GM20431 (cell line): ENCODE measurements at regions not wholly inside any gene's neighbourhood (a gene's known extent, or its start where the extent isn't known, plus 50 kb on each side); places are given as distances from the start of the nearest gene placed in this dataset.
"Not testable (repeated sequence)": the region's sequence is repeated elsewhere in the genome, so short reads cannot be mapped to it uniquely, and the experiment has no call there.

Source experiments
- in situ Hi-C: fragments of 300-500 bp; cut with MseI, MboI; formaldehyde crosslinking; loops from one replicate; pipeline ENCODE4 v1.15.0; 2020; ENCODE audit warnings: low sequenced_read_pairs; ENCODE audit not compliant: unreplicated experiment

DNA sequence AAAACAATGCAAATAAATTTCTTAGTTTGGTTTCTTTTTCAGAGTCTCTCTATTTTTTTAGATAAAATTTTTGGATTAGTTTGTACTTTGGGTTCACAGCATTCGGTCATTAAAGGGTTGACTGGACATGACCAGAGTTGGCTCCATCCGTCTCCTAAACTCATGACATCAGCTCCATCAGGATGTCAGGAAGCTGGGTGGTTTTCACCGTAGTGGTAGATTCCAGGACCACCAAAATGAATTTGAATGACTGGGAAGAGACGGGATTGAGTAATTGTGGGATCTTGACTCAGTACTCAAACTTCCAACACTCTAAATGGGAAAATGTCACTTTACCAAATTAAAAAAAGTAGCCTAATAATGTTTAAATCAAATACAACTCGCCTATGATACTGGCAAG, 279.2 kb upstream of the DUSP10 start:
- in situ Hi-C loops: no loop called here

GRCh38 chr1:222020553-222020952, 278.7 kb upstream of the DUSP10 start:
- in situ Hi-C loops: no loop called here

- in situ Hi-C loops: no loop called here
Measured at GRCh38 chr1:222019029-222019428, 277.1 kb upstream of the DUSP10 start.

GRCh38 chr1:222018041-222018440, 276.2 kb upstream of the DUSP10 start:
- in situ Hi-C loops: no loop called here

DNA sequence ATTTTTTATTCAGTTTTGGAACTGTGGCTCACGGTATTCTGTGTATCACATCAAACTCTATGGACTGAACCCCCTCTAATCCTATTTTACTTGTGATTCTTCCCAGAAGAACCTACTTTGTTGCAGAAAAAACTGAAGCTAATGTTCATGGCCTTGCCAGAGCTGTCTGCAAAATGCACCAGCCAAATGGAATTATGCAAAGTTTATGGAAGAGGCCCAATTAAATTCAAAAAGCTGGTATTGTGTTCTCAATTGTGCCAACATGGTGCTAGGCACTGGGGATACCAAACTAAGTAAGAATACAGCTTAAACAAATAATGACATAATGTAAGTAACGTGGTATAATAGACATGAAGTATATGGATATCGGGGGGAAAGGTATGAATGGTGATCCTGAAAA, 273.8 kb upstream of the DUSP10 start:
- in situ Hi-C loops: no loop called here

GRCh38 chr1:222014001-222014400, 272.1 kb upstream of the DUSP10 start:
- in situ Hi-C loops: no loop called here

DNA sequence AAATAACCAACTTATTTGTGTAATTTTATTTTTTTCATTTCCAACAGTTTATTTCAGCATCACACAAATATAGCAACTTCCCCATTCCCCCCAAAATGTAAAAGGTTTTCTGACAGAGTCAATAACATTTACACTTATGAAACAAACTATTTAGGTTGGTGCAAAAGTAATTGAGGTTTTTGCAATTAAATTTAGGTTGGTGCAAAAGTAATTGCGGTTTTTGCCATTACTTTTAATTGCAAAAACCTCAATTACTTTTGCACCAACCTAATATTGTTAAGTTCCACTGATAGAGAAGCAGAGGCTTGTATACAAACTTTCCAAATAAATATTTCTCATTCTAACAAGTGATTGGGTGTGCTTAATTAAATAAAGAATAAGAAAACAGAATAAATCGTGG, 270.9 kb upstream of the DUSP10 start:
- in situ Hi-C loops: no loop called here

DNA sequence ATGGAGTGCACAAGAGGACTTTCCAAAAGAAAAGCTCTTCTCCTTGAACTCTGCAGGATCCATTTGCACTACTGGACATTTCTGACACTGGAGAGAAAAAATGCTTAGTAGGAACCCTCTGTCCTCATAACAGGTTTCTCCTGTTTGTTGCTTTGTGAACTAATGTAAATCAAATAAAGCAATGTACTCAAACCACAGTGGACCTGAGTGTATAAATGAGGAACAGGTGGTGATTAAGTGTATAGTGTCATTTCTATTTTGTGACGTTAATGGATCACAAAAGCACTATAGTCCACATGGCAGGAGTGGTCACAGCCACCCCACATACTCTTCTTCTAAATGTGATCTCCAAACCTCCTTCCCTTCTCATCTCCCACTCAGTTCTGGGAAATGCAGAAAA, 268.4 kb upstream of the DUSP10 start:
- in situ Hi-C loops: no loop called here

GRCh38 chr1:222009105-222009730, 267.3 kb upstream of the DUSP10 start:
- in situ Hi-C loops: no loop called here

- in situ Hi-C loops: no loop called here
Measured at GRCh38 chr1:222006715-222007114, 264.8 kb upstream of the DUSP10 start.

DNA sequence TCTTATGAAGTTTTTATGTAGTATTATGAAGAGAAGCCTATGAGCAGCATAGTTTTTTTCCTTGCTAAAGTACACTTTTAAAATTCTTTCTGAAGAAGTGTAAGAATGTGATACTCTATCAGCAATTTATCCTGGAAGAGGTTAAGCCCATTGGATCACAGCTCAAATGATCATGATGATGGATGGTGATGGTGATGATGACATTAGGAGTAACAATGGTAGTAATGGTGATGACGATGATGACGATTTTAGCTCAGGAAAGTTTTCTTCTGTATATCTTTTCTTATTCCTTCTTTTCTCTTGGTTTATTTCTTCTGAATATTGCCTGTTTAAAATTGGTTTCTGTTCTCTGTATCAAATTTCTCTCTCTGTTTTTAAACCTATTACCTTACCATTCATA, 262.9 kb upstream of the DUSP10 start:
- in situ Hi-C loops: no loop called here

DNA sequence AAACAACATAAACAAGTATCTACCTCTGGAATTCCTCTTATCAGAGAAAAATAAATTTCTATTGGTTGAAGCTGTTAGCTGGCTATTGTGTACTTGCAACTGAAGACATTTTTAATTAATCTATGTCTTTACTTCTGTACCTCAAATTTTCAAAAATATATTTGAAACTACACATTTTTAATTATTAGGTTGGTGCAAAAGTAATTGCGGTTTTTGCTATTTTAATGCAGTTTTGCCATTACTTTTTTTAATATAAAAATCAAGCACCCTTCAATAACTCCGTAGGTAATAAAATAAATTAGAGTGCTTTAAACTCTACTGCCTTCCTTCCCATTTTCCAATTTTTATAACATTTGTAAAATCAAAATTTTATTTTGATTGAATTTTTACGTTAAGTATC, 262.1 kb upstream of the DUSP10 start:
- in situ Hi-C loops: no loop called here

- in situ Hi-C loops: no loop called here
Measured at GRCh38 chr1:222002503-222002902, 260.6 kb upstream of the DUSP10 start.

DNA sequence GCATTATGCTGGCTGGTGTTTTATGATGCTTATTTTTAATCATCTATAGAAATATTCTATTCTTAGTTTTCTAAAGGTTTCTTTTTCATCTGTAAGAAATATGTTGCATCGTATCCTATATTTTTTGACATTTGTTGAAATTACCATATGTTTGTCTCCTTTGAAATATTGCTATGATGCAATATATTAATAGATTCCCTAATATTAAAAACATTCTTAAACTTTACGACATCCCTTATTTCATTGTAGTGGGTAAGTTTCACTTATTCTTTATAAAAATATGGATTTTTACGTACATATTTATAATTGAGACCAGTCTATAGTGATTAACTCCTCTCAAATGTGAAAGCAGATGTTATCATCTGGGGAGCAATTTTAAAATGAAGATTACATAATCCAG, 258.2 kb upstream of the DUSP10 start:
- in situ Hi-C loops: no loop called here

DNA sequence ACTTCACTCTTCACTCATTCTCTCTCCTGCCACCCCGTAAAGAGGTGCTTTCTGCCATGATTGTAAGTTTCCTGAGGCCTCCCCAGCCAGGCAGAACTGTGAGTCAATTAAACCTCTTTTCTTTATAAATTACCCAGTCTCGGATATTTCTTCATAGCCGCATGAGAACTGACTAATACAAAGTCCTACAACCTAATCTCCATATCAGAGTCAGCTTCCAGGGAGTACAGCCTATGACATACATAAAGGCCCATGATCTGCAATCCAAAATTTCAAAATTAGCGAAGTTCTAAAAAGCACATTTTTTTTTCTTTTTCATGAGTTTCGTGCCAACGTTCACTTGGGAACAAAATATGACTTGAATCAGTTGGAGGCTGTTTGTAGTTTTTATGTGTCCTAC, 256.9 kb upstream of the DUSP10 start:
- in situ Hi-C loops: no loop called here

DNA sequence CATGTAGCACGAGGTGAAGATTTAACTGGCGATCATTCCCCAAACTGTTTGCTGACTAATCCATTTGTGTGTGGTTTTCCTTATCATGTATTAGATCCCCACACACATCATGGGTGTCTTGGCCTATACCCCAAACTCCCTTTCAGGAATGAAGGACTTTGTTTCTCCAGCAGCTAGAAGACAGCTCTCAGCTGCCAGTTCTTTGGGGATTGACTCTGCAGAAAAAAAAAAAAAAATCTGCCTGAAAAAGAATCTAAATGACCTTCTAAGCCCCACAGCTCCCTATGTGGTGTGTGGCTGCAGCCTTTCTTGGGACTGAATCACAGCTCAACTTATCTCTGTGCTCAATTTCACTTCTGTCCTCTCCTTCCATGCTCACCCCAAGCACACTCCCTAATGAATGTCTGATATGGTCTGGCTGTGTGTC, 256.3 kb upstream of the DUSP10 start:
- in situ Hi-C loops: no loop called here

GRCh38 chr1:221997012-221997411, 255.1 kb upstream of the DUSP10 start:
- in situ Hi-C loops: not testable (repeated sequence)

- in situ Hi-C loops: no loop called here
Measured at GRCh38 chr1:221994939-221995338, 253.1 kb upstream of the DUSP10 start.

GRCh38 chr1:221994274-221994698, 252.4 kb upstream of the DUSP10 start:
- in situ Hi-C loops: no loop called here

DNA sequence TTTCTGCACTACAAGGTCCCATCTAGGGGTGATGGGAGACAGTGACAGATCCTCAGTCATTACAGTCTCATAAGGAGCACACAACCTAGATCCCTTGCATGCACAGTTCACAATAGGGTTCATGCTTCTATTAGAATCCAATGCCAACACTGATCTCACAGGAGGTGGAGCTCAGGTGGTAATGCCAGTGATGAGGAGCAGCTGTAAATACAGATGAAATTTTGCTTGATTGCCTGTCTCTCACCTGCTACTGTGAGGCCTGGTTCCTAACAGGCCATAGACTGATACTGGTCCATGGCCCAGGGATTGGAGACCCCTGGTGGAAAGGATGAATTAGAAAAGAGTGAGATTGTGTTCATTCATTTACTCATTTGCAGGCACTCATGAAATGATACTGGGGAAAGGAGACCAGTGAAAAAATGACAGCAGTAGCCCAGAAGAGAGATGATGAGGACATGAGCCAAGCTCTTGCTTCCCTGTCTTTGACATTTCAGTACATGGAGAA, 251.6 kb upstream of the DUSP10 start:
- in situ Hi-C loops: no loop called here

- in situ Hi-C loops: no loop called here
Measured at GRCh38 chr1:221992427-221992826, 250.5 kb upstream of the DUSP10 start.

DNA sequence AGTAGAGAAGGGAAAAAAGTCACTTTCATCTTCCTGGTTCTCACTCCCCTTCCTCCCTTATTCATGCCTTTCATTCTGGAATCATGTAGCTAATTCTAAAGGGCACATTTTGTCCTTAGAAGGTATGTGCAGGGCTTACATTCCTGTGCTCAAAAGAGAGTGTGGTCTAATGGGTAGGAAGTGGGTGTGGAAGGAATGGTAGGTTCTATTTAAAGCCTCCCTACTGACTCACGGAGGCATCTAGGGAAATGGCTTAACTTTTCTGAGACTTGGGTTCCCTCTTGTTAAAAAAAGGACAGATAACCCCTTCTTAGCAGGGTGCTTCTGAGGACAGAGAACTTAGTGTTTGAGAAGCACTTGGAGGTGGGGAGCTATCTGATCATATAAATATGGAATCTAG, 249.3 kb upstream of the DUSP10 start:
- in situ Hi-C loops: no loop called here
